SK-N-MC (cell line): ENCODE measurements at regions not wholly inside any gene's neighbourhood (a gene's known extent, or its start where the extent isn't known, plus 50 kb on each side); places are given as distances from the start of the nearest gene placed in this dataset.

ENCODE experiments used
- EZH2 ChIP-seq: fragments of 200-600 bp; sonication (generic); IDR thresholded peaks from one replicate; pipeline ENCODE4 v1.6.1; 2017; ENCODE audit warnings: antibody characterized with exemption
- FOXP2 ChIP-seq: optimal IDR thresholded peaks from 2 replicates; pipeline ENCODE3; 2011; ENCODE audit warnings: mild to moderate bottlenecking, moderate library complexity; ENCODE audit not compliant: insufficient read depth; ENCODE audit errors: extremely low read length, control extremely low read depth
- POLR2AphosphoS5 ChIP-seq: IDR thresholded peaks from 2 replicates; pipeline ENCODE4 v1.6.1; 2012; ENCODE audit warnings: mild to moderate bottlenecking, low read depth, low read length, borderline replicate concordance

GRCh38 chr4:31020363-31020762 lies 300.2 kb downstream of the PCDH7 start:
- TF ChIP-seq EZH2 (no peak), POLR2AphosphoS5 (no peak), FOXP2 (no peak)
